Keratinocyte (primary cell): ENCODE measurements at regions not wholly inside any gene's neighbourhood (a gene's known extent, or its start where the extent isn't known, plus 50 kb on each side); places are given as distances from the start of the nearest gene placed in this dataset.

Source experiments
- DNase-seq: peaks from one replicate; pipeline ENCODE4 v3.0.0-alpha.2; 2011; ENCODE audit warnings: low read depth, missing footprints, low spot score
- FAIRE-seq: peaks from 2 replicates; lab custom pipeline; 2011; peaks lifted over from hg19 to GRCh38; lab: Jason Lieb, UNC
- H2AFZ ChIP-seq: 2 replicates; pipeline ENCODE4 v1.6.0; 2012; ENCODE audit warnings: low read length, control low read depth, inconsistent platforms; ENCODE audit not compliant: control insufficient read depth
- H3K27ac ChIP-seq: 2 replicates; pipeline ENCODE4 v1.5.1; 2011; ENCODE audit warnings: low read length; ENCODE audit not compliant: control insufficient read depth, insufficient read depth
- H3K27me3 ChIP-seq: 3 replicates; pipeline ENCODE4 v1.6.0; 2011; ENCODE audit warnings: low read length; ENCODE audit not compliant: control insufficient read depth, insufficient read depth; ENCODE audit errors: extremely low read depth
- H3K36me3 ChIP-seq, 2 experiments: 2 replicates in 1 of 2; 3 replicates in 1 of 2; pipeline ENCODE4 v1.5.1; 2011; ENCODE audit warnings: low read length in 2 of 2, mild to moderate bottlenecking in 1 of 2; ENCODE audit not compliant: control insufficient read depth in 2 of 2, insufficient read depth in 2 of 2; ENCODE audit errors: extremely low read depth in 1 of 2
- H3K4me1 ChIP-seq: 3 replicates; pipeline ENCODE4 v1.5.1; 2011; ENCODE audit warnings: low read length; ENCODE audit not compliant: control insufficient read depth, insufficient read depth; ENCODE audit errors: extremely low read depth
- H3K4me2 ChIP-seq: 3 replicates; pipeline ENCODE4 v1.6.0; 2011; ENCODE audit warnings: low read depth, low read length; ENCODE audit not compliant: control insufficient read depth, insufficient read depth; ENCODE audit errors: extremely low read depth
- H3K4me3 ChIP-seq, 3 experiments: fragments of 200-600 bp in 1 of 3; sonication (generic) in 1 of 3; 2 replicates in 2 of 3; 3 replicates in 1 of 3; pipeline ENCODE4 v1.5.1; 2011 to 2016; ENCODE audit warnings: low read length in 3 of 3, mild to moderate bottlenecking in 3 of 3, control low read depth in 2 of 3, inconsistent platforms in 1 of 3, low read depth in 1 of 3, mixed read lengths in 1 of 3, mixed run types in 1 of 3, moderate library complexity in 1 of 3; ENCODE audit not compliant: control insufficient read depth in 2 of 3, insufficient read depth in 2 of 3; ENCODE audit errors: extremely low read depth in 1 of 3
- H3K79me2 ChIP-seq: 2 replicates; pipeline ENCODE4 v1.6.0; 2012; ENCODE audit warnings: low read length; ENCODE audit not compliant: control insufficient read depth, insufficient read depth
- H3K9ac ChIP-seq: 3 replicates; pipeline ENCODE4 v1.6.0; 2011; ENCODE audit warnings: low read length; ENCODE audit not compliant: control insufficient read depth, insufficient read depth; ENCODE audit errors: extremely low read depth
- H3K9me1 ChIP-seq: 3 replicates; pipeline ENCODE4 v1.6.0; 2011; ENCODE audit warnings: low read length; ENCODE audit not compliant: control insufficient read depth, insufficient read depth; ENCODE audit errors: extremely low read depth
- H3K9me3 ChIP-seq: 2 replicates; pipeline ENCODE4 v1.5.1; 2012; ENCODE audit warnings: low read depth, low read length; ENCODE audit not compliant: control insufficient read depth
- H4K20me1 ChIP-seq: 3 replicates; pipeline ENCODE4 v1.6.0; 2011; ENCODE audit warnings: low read length; ENCODE audit not compliant: control insufficient read depth, insufficient read depth; ENCODE audit errors: extremely low read depth
- CTCF ChIP-seq, 3 experiments: IDR thresholded peaks in 1 of 3; conservative IDR thresholded peaks in 1 of 3; optimal IDR thresholded peaks in 1 of 3; 2 replicates in 2 of 3; 3 replicates in 1 of 3; pipeline versions ENCODE3 to v1.5.1; 2011; ENCODE audit warnings: low read length in 3 of 3, mild to moderate bottlenecking in 3 of 3, moderate library complexity in 2 of 3, control low read depth in 1 of 3, inconsistent platforms in 1 of 3; ENCODE audit not compliant: insufficient read depth in 2 of 3; ENCODE audit errors: extremely low read depth in 1 of 3
- EZH2 ChIP-seq: IDR thresholded peaks from one replicate; pipeline ENCODE4 v1.6.1; 2012; ENCODE audit warnings: inconsistent platforms, mild to moderate bottlenecking, low read length, moderate library complexity
- dilution Hi-C: fragments of 300-500 bp; cut with MboI; formaldehyde crosslinking; loops from one replicate; pipeline ENCODE4 v1.7.0; 2020; ENCODE audit warnings: low sequenced_read_pairs; ENCODE audit not compliant: extremely low pct_ligation_motif_present

GRCh38 chr21:41064334-41064791, 103.6 kb upstream of the BACE2 start:
- H3K36me3 ChIP-seq: no peaks in the 10 kb centered on the region
- H4K20me1 ChIP-seq: no peaks in the 10 kb centered on the region
- dilution Hi-C loops: no loop called here
- H2AFZ ChIP-seq: no peak overlapping the region
- no peak overlapping the region for H3K4me3 ChIP-seq
- TF ChIP-seq EZH2 (no peak), CTCF (optimal IDR thresholded peaks at IDR 0.05 in 1 of 3, IDR thresholded peaks at IDR 0.05 in 1 of 3, conservative IDR thresholded peaks at IDR 0.05 in 1 of 3; ENCODE audit: extremely low read depth in 1 of 3, insufficient read depth in 2 of 3, low read length in 3 of 3) (no peak)
- H3K27ac ChIP-seq: no peak overlapping the region
- FAIRE-seq (no peak), DNase-seq (no peak)
- no peaks in the 10 kb centered on the region for H3K79me2 ChIP-seq
- H3K4me1 ChIP-seq: peaks cover 3% of the 10 kb centered on the region
- H3K4me2 ChIP-seq: no peak overlapping the region
- peaks cover 9% of the 10 kb centered on the region for H3K27me3 ChIP-seq
- no peak overlapping the region for H3K9ac ChIP-seq
- no peaks in the 10 kb centered on the region for H3K9me1 ChIP-seq
- no peaks in the 10 kb centered on the region for H3K9me3 ChIP-seq

DNA sequence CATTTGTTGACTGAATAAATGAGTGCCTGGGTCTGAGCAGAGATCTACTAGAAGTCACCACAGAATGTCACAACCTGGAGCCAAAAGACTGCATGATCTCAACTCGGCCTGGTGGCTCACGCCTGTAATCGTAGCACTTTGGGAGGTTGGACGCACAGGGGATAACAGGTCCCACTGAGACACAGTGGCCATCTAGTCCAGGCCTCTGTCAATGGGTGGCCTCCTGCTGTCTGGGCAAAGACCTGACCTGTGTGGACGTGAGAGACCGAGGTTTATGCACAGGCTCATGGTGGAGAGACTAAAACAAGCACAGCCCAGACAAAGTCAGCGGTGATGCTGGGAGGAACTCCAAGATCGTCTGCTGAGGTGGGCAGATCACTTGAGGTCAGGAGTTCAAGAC, 103.0 kb upstream of the BACE2 start:
- dilution Hi-C loops: no loop called here
- H3K27me3 ChIP-seq: peaks cover 9% of the 10 kb centered on the region
- no peaks in the 10 kb centered on the region for H3K9me3 ChIP-seq
- H4K20me1 ChIP-seq: no peaks in the 10 kb centered on the region
- no peak overlapping the region for H3K9ac ChIP-seq
- H3K36me3 ChIP-seq: no peaks in the 10 kb centered on the region
- H3K27ac ChIP-seq: no peak overlapping the region
- TF ChIP-seq EZH2 (no peak), CTCF (optimal IDR thresholded peaks at IDR 0.05 in 1 of 3, IDR thresholded peaks at IDR 0.05 in 1 of 3, conservative IDR thresholded peaks at IDR 0.05 in 1 of 3; ENCODE audit: extremely low read depth in 1 of 3, insufficient read depth in 2 of 3, low read length in 3 of 3) (no peak)
- H3K4me3 ChIP-seq: no peak overlapping the region
- H3K4me1 ChIP-seq: peaks cover 3% of the 10 kb centered on the region
- H3K4me2 ChIP-seq: no peak overlapping the region
- no peak for DNase-seq
- FAIRE-seq: no peak
- no peak overlapping the region for H2AFZ ChIP-seq
- no peaks in the 10 kb centered on the region for H3K9me1 ChIP-seq
- H3K79me2 ChIP-seq: no peaks in the 10 kb centered on the region
